Naive thymus-derived CD4-positive, alpha-beta T cell (primary cell): ENCODE measurements at regions not wholly inside any gene's neighbourhood (a gene's known extent, or its start where the extent isn't known, plus 50 kb on each side); places are given as distances from the start of the nearest gene placed in this dataset.
"Not testable (repeated sequence)": the region's sequence is repeated elsewhere in the genome, so short reads cannot be mapped to it uniquely, and the experiment has no call there.

Source experiments
- ATAC-seq: fragments of 150-1000 bp; cut with Tn5 transposase; 2 replicates; pipeline ENCODE4 v1.10.0; 2021; ENCODE audit warnings: mild to moderate bottlenecking, moderate library complexity
- CTCF ChIA-PET: fragments of 350-600 bp; sonication (Branson Sonifier 250); formaldehyde crosslinking; loops from one replicate; lab custom pipeline; 2021; ENCODE audit warnings: antibody characterized with exemption; lab: Charles Lee
- POLR2A ChIA-PET: fragments of 350-600 bp; sonication (Branson Sonifier 250); formaldehyde crosslinking; loops from one replicate; lab custom pipeline; 2021; ENCODE audit warnings: antibody characterized with exemption, inconsistent platforms; lab: Charles Lee
- DNase-seq, 9 donors: peaks; one replicate each; pipeline versions ENCODE4 v3.0.0 to v3.0.0-alpha.2; 2020 to 2022; ENCODE audit warnings: mixed read lengths in 1 of 9
- H3K27ac ChIP-seq: one replicate; pipeline ENCODE4 v1.7.0; 2013; ENCODE audit warnings: mild to moderate bottlenecking, low read depth, low read length, moderate library complexity
- H3K27me3 ChIP-seq, 2 donors: one replicate each; pipeline ENCODE4 v1.7.0; 2013; ENCODE audit warnings: low read length in 2 of 2, mild to moderate bottlenecking in 2 of 2, moderate library complexity in 2 of 2; ENCODE audit not compliant: control insufficient read depth in 2 of 2, insufficient read depth in 2 of 2
- H3K36me3 ChIP-seq, 3 experiments: 1 replicate in 2 of 3; 2 replicates in 1 of 3; pipeline ENCODE4 v1.7.0; 2013; ENCODE audit warnings: low read length in 3 of 3, mild to moderate bottlenecking in 3 of 3, moderate library complexity in 1 of 3; ENCODE audit not compliant: insufficient read depth in 3 of 3, control insufficient read depth in 2 of 3
- H3K4me1 ChIP-seq, 2 donors: one replicate each; pipeline ENCODE4 v1.7.0; 2013; ENCODE audit warnings: low read length in 2 of 2, mild to moderate bottlenecking in 2 of 2, moderate library complexity in 1 of 2; ENCODE audit not compliant: control insufficient read depth in 2 of 2, insufficient read depth in 2 of 2
- H3K4me3 ChIP-seq: 2 replicates; pipeline ENCODE4 v1.7.0; 2013; ENCODE audit warnings: mild to moderate bottlenecking, low read length
- H3K9me3 ChIP-seq, 3 experiments: 1 replicate in 2 of 3; 2 replicates in 1 of 3; pipeline ENCODE4 v1.7.0; 2013; ENCODE audit warnings: low read length in 3 of 3; ENCODE audit not compliant: control insufficient read depth in 2 of 3
- H3K27ac Mint-ChIP-seq, 9 donors: one replicate each; pipeline ENCODE4 v1.8.0; 2020 to 2022; ENCODE audit warnings: mixed read lengths in 9 of 9, mild to moderate bottlenecking in 8 of 9, moderate library complexity in 5 of 9, inconsistent platforms in 2 of 9
- H3K27me3 Mint-ChIP-seq, 5 donors: one replicate each; pipeline ENCODE4 v1.8.0; 2021 to 2022; ENCODE audit warnings: mixed read lengths in 5 of 5, mild to moderate bottlenecking in 1 of 5
- H3K36me3 Mint-ChIP-seq, 5 donors: one replicate each; pipeline ENCODE4 v1.8.0; 2020 to 2022; ENCODE audit warnings: mixed read lengths in 5 of 5, mild to moderate bottlenecking in 3 of 5, inconsistent platforms in 1 of 5
- H3K4me1 Mint-ChIP-seq, 7 donors: one replicate each; pipeline ENCODE4 v1.8.0; 2020 to 2022; ENCODE audit warnings: mixed read lengths in 7 of 7, mild to moderate bottlenecking in 3 of 7, inconsistent platforms in 1 of 7
- H3K4me3 Mint-ChIP-seq, 10 donors: one replicate each; pipeline ENCODE4 v1.8.0; 2020 to 2022; ENCODE audit warnings: mild to moderate bottlenecking in 10 of 10, mixed read lengths in 10 of 10, moderate library complexity in 6 of 10, inconsistent platforms in 2 of 10
- H3K9me3 Mint-ChIP-seq, 11 donors: one replicate each; pipeline ENCODE4 v1.8.0; 2020 to 2022; ENCODE audit warnings: mixed read lengths in 11 of 11, mild to moderate bottlenecking in 4 of 11, inconsistent platforms in 1 of 11, moderate library complexity in 1 of 11
- intact Hi-C, 2 donors: fragments of 100-400 bp; cut with micrococcal nuclease; formaldehyde crosslinking; loops; one replicate each; pipeline ENCODE4 v1.15.1; 2023

- ChIA-PET CTCF (no interaction called here), POLR2A (no interaction called here)
- Mint-ChIP-seq H3K27me3 (peaks cover 1 to 19% (median 9%) of the 10 kb centered on the region in 5 donors), H3K4me3 (no peak overlapping the region), H3K36me3 (no peaks in the 10 kb centered on the region), H3K4me1 (no peaks in the 10 kb centered on the region), H3K27ac (no peak overlapping the region), H3K9me3 (no peaks in the 10 kb centered on the region)
- H3K9me3 ChIP-seq, result no peaks in the 10 kb centered on the region
- H3K27me3 ChIP-seq, result no peaks in the 10 kb centered on the region
- H3K27ac ChIP-seq, result no peak overlapping the region
- H3K4me1 ChIP-seq, result no peaks in the 10 kb centered on the region
- intact Hi-C loops, result no loop called here
- DNase-seq (no peak), ATAC-seq (no peak)
- H3K4me3 ChIP-seq, result no peak overlapping the region
- H3K36me3 ChIP-seq, result no peaks in the 10 kb centered on the region
These were observed 195.7 kb downstream of the FCRL5 start for GRCh38 chr1:157356601-157357000.

GRCh38 chr1:157353546-157353945, 198.8 kb downstream of the FCRL5 start:
- H3K27ac Mint-ChIP-seq, result no peak overlapping the region
- peaks cover 0 to 3% (median 0%) of the 10 kb centered on the region in 5 donors for H3K36me3 Mint-ChIP-seq
- no peak for DNase-seq
- Histone ChIP-seq H3K9me3 (no peaks in the 10 kb centered on the region), H3K27ac (no peak overlapping the region), H3K4me3 (no peak overlapping the region), H3K27me3 (no peaks in the 10 kb centered on the region), H3K4me1 (no peaks in the 10 kb centered on the region), H3K36me3 (no peaks in the 10 kb centered on the region)
- H3K4me1 Mint-ChIP-seq, result no peaks in the 10 kb centered on the region
- ChIA-PET POLR2A (no interaction called here), CTCF (no interaction called here)
- peaks cover 0 to 11% (median 0%) of the 10 kb centered on the region in 11 donors for H3K9me3 Mint-ChIP-seq
- ATAC-seq, result no peak
- H3K4me3 Mint-ChIP-seq, result no peak overlapping the region
- intact Hi-C loops, result no loop called here
- peaks cover 19 to 25% (median 22%) of the 10 kb centered on the region in 5 donors for H3K27me3 Mint-ChIP-seq

GRCh38 chr1:157352817-157353408, 199.4 kb downstream of the FCRL5 start:
- Histone ChIP-seq H3K4me3 (no peak overlapping the region), H3K36me3 (no peaks in the 10 kb centered on the region), H3K9me3 (no peaks in the 10 kb centered on the region), H3K27me3 (no peaks in the 10 kb centered on the region), H3K27ac (no peak overlapping the region), H3K4me1 (no peaks in the 10 kb centered on the region)
- H3K4me1 Mint-ChIP-seq, result no peaks in the 10 kb centered on the region
- peaks cover 17 to 26% (median 26%) of the 10 kb centered on the region in 5 donors for H3K27me3 Mint-ChIP-seq
- ATAC-seq (no peak), DNase-seq (no peak)
- H3K36me3 Mint-ChIP-seq, result peaks cover 0 to 5% (median 0%) of the 10 kb centered on the region in 5 donors
- POLR2A ChIA-PET, result no interaction called here
- H3K27ac Mint-ChIP-seq, result no peak overlapping the region
- CTCF ChIA-PET, result no interaction called here
- H3K4me3 Mint-ChIP-seq, result no peak overlapping the region
- intact Hi-C loops, result no loop called here
- H3K9me3 Mint-ChIP-seq, result peaks cover 0 to 11% (median 0%) of the 10 kb centered on the region in 11 donors

- ChIA-PET CTCF (no interaction called here), POLR2A (no interaction called here)
- peaks cover 0 to 5% (median 0%) of the 10 kb centered on the region in 5 donors for H3K36me3 Mint-ChIP-seq
- no peak overlapping the region for H3K4me3 Mint-ChIP-seq
- no peaks in the 10 kb centered on the region for H3K27me3 ChIP-seq
- no peaks in the 10 kb centered on the region for H3K36me3 ChIP-seq
- ATAC-seq, result no peak
- H3K9me3 ChIP-seq, result no peaks in the 10 kb centered on the region
- no peaks in the 10 kb centered on the region for H3K4me1 ChIP-seq
- no peak overlapping the region for H3K4me3 ChIP-seq
- H3K27me3 Mint-ChIP-seq, result peaks cover 13 to 31% (median 30%) of the 10 kb centered on the region in 5 donors
- H3K27ac Mint-ChIP-seq, result no peak overlapping the region
- peaks cover 0 to 11% (median 0%) of the 10 kb centered on the region in 11 donors for H3K9me3 Mint-ChIP-seq
- no peak overlapping the region for H3K27ac ChIP-seq
- H3K4me1 Mint-ChIP-seq, result no peaks in the 10 kb centered on the region
- no peak for DNase-seq
- intact Hi-C loops, result no loop called here
These were observed 200.1 kb downstream of the FCRL5 start for GRCh38 chr1:157352216-157352615.

GRCh38 chr1:157351800-157352199, 200.5 kb downstream of the FCRL5 start:
- CTCF ChIA-PET, H3K9me3 ChIP-seq, H3K27ac ChIP-seq, H3K27me3 ChIP-seq, H3K27ac Mint-ChIP-seq, H3K36me3 ChIP-seq, POLR2A ChIA-PET, ATAC-seq, DNase-seq, H3K4me3 Mint-ChIP-seq, H3K4me1 ChIP-seq, H3K4me1 Mint-ChIP-seq, H3K36me3 Mint-ChIP-seq, intact Hi-C loops, H3K4me3 ChIP-seq: not testable (repeated sequence)
- Mint-ChIP-seq H3K27me3 (peaks cover 11 to 35% (median 34%) of the 10 kb centered on the region in 5 donors), H3K9me3 (peaks cover 0 to 14% (median 1%) of the 10 kb centered on the region in 11 donors)

- Mint-ChIP-seq H3K27me3 (peaks cover 8 to 56% (median 49%) of the 10 kb centered on the region in 5 donors), H3K36me3 (peaks cover 0 to 8% (median 0%) of the 10 kb centered on the region in 5 donors), H3K9me3 (peaks cover 0 to 32% (median 10%) of the 10 kb centered on the region in 11 donors), H3K27ac (no peak overlapping the region), H3K4me3 (no peak overlapping the region), H3K4me1 (no peaks in the 10 kb centered on the region)
- Histone ChIP-seq H3K27ac (no peak overlapping the region), H3K9me3 (no peaks in the 10 kb centered on the region), H3K36me3 (no peaks in the 10 kb centered on the region), H3K27me3 (no peaks in the 10 kb centered on the region), H3K4me1 (no peaks in the 10 kb centered on the region), H3K4me3 (no peak overlapping the region)
- ChIA-PET POLR2A (no interaction called here), CTCF (no interaction called here)
- DNase-seq (no peak), ATAC-seq (no peak)
- intact Hi-C loops, result no loop called here
These were observed 203.5 kb downstream of the FCRL5 start for GRCh38 chr1:157348538-157349480.
